Spleen (tissue), 11 donors: ENCODE measurements at regions not wholly inside any gene's neighbourhood (a gene's known extent, or its start where the extent isn't known, plus 50 kb on each side); places are given as distances from the start of the nearest gene placed in this dataset.

Source experiments
- DNase-seq: peaks from one replicate; pipeline ENCODE4 v3.0.0-alpha.2; 2020
- H3K27ac ChIP-seq, 8 donors: fragments of 200-600 bp; sonication (generic) in 7 of 8; 1 replicate in 4 of 8; 2 replicates in 4 of 8; pipeline versions ENCODE4 v1.5.0 to v1.8.0; 2016 to 2021; ENCODE audit warnings: inconsistent platforms in 4 of 8, mild to moderate bottlenecking in 4 of 8, moderate library complexity in 1 of 8
- H3K27me3 ChIP-seq, 7 donors: fragments of 200-600 bp; sonication (generic) in 6 of 7; replicated peaks in 1 of 7; 1 replicate in 4 of 7; 2 replicates in 3 of 7; pipeline versions ENCODE4 v1.5.0 to v1.8.0; 2016 to 2021; ENCODE audit warnings: inconsistent platforms in 3 of 7, mild to moderate bottlenecking in 1 of 7
- H3K36me3 ChIP-seq, 6 donors: fragments of 200-600 bp; sonication (generic) in 5 of 6; 1 replicate in 4 of 6; 2 replicates in 2 of 6; pipeline versions ENCODE4 v1.5.0 to v1.8.0; 2016 to 2021; ENCODE audit warnings: inconsistent platforms in 2 of 6
- H3K4me1 ChIP-seq, 6 donors: fragments of 200-600 bp; sonication (generic) in 5 of 6; 1 replicate in 3 of 6; 2 replicates in 3 of 6; pipeline versions ENCODE4 v1.5.0 to v1.8.0; 2016 to 2021; ENCODE audit warnings: inconsistent platforms in 3 of 6
- H3K4me3 ChIP-seq, 8 donors: fragments of 200-600 bp; sonication (generic) in 7 of 8; 1 replicate in 4 of 8; 2 replicates in 4 of 8; pipeline versions ENCODE4 v1.5.0 to v1.8.0; 2016 to 2021; ENCODE audit warnings: inconsistent platforms in 4 of 8, mild to moderate bottlenecking in 4 of 8, moderate library complexity in 2 of 8
- H3K9me3 ChIP-seq, 8 donors: fragments of 200-600 bp; sonication (generic) in 7 of 8; 1 replicate in 4 of 8; 2 replicates in 4 of 8; pipeline versions ENCODE4 v1.5.0 to v1.8.0; 2016 to 2021; ENCODE audit warnings: inconsistent platforms in 4 of 8
- POLR2A ChIP-seq, 3 donors: fragments of 450-650 bp; IDR thresholded peaks; one replicate each; pipeline ENCODE4 v1.5.1; 2017; ENCODE audit warnings: antibody characterized with exemption in 3 of 3, mild to moderate bottlenecking in 1 of 3
- POLR2AphosphoS5 ChIP-seq, 3 donors: sonication (generic); formaldehyde crosslinking; IDR thresholded peaks; one replicate each; pipeline ENCODE4 v1.5.1; 2017; ENCODE audit warnings: antibody characterized with exemption in 3 of 3
- WGBS, 5 donors: extraction: QIAGEN DNeasy Blood & Tissue Kit in 3 of 5; methylation state at CpG; one replicate each; pipeline versions ENCODE4 v1.1.5 to v1.1.7; 2013 to 2018; 5-methylcytosine and 5-hydroxymethylcytosine counted together
- intact Hi-C: fragments of 100-400 bp; cut with DNase I; formaldehyde crosslinking; loops from one replicate; pipeline ENCODE4 v1.15.0; 2023; ENCODE audit warnings: low total_unique reads
- TF ChIP-seq, protein P1 (sequence below), 11 experiments: fragments of 200-600 bp in 7 of 11; fragments of 450-650 bp in 4 of 11; sonication (generic) in 4 of 11; IDR thresholded peaks in 8 of 11; conservative IDR thresholded peaks in 3 of 11; 1 replicate in 7 of 11; 2 replicates in 4 of 11; pipeline versions ENCODE4 v1.4.0 to v1.8.0; 2016 to 2021; ENCODE audit warnings: antibody characterized with exemption in 11 of 11, inconsistent platforms in 4 of 11, mild to moderate bottlenecking in 1 of 11
- donor health status: healthy with polysubstance abuse.
- donor health status: DM: no; HTN: no; CAD: no; lungs with moderate emphysema.
- donor health status: DM: no; HTN: no; CAD: no.
- donor health status: Bipolar disorder and iron deficiency.
- donor health status: healthy.
- donor health status: DM: no; HTN: no; CAD: no.
- donor health status: DM: yes; HTN: yes; CAD: no.

DNA sequence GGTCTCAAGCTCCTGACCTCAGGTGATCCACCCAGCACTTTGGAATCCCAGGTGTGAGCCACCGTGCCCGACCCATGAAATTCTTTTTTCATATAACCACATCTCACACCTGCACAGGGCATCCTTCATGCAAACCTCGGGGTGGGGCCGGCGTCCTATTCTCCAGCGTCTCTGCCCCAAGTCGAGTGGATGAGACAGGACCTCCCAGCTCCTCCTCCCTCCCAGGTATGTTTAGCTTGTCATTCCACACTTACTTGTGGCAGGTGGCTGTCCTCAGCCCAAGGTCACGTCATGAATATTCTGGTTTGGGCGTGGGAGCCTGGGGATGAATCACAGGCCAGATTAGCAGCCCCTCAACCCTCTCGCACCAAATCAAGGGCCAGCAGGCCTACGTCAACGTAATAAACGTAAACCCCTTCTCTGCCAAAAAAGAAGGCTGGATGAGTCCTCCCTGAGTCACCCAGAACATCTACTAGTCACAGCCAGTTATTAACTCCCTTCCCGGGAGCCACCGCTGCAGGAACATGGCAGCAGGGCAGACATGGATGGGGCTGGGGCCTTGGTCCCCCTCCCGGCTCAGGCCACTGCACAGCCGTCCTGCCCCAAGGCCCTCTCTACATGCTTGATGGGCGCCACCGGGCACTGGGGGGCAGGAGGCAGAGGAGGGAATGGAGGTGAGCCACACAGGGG is 91.7 kb downstream of the YTHDF1 start:
- Histone ChIP-seq H3K4me1 (no peaks in the 10 kb centered on the region), H3K9me3 (peaks cover 0 to 4% (median 0%) of the 10 kb centered on the region in 8 donors), H3K36me3 (no peaks in the 10 kb centered on the region), H3K27me3 (peaks cover 0 to 86% (median 3%) of the 10 kb centered on the region in 7 donors), H3K27ac (no peak overlapping the region), H3K4me3 (no peak overlapping the region)
- TF ChIP-seq POLR2AphosphoS5 (IDR thresholded peaks at IDR 0.05), result no peak
- TF ChIP-seq, protein P1, sequence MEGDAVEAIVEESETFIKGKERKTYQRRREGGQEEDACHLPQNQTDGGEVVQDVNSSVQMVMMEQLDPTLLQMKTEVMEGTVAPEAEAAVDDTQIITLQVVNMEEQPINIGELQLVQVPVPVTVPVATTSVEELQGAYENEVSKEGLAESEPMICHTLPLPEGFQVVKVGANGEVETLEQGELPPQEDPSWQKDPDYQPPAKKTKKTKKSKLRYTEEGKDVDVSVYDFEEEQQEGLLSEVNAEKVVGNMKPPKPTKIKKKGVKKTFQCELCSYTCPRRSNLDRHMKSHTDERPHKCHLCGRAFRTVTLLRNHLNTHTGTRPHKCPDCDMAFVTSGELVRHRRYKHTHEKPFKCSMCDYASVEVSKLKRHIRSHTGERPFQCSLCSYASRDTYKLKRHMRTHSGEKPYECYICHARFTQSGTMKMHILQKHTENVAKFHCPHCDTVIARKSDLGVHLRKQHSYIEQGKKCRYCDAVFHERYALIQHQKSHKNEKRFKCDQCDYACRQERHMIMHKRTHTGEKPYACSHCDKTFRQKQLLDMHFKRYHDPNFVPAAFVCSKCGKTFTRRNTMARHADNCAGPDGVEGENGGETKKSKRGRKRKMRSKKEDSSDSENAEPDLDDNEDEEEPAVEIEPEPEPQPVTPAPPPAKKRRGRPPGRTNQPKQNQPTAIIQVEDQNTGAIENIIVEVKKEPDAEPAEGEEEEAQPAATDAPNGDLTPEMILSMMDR (IDR thresholded peaks at IDR 0.05 in 8 of 11, conservative IDR thresholded peaks at IDR 0.05 in 3 of 11), result no peak
- no peak for TF ChIP-seq POLR2A (IDR thresholded peaks at IDR 0.05)
- 82 to 88% (median 87%) methylated on average over 19 of the region's 19 CpGs for WGBS, 5 donors
- intact Hi-C loops, result no loop called here
- peak; percentile 34 for DNase-seq

DNA sequence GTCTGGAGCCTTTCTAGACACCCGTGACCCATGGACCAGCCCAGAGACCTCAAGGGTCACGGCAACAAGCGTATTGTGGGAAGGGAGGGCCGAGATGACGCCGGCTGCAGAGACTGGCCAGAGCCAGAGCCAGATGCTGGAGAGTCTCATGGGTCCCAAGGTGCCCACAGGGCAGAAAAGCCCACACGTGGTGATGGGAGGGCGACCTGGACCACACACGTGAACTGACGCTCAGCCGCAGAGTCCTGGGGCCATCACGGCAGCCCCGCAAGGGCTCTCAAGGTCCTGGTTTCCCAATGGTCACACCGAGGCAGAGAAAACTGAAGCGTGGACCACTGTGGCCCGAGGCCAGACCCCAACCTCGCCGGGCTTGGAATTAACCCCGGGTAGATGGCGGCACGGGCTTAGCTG is 92.6 kb downstream of the YTHDF1 start:
- Histone ChIP-seq H3K27ac (no peak overlapping the region), H3K36me3 (no peaks in the 10 kb centered on the region), H3K27me3 (peaks cover 0 to 86% (median 0%) of the 10 kb centered on the region in 7 donors), H3K9me3 (peaks cover 0 to 4% (median 0%) of the 10 kb centered on the region in 8 donors), H3K4me3 (no peak overlapping the region), H3K4me1 (no peaks in the 10 kb centered on the region)
- intact Hi-C loops, result no loop called here
- DNase-seq, result peak; percentile 52
- TF ChIP-seq, protein P1 (IDR thresholded peaks at IDR 0.05 in 8 of 11, conservative IDR thresholded peaks at IDR 0.05 in 3 of 11), result no peak
- TF ChIP-seq POLR2A (IDR thresholded peaks at IDR 0.05) (no peak), POLR2AphosphoS5 (IDR thresholded peaks at IDR 0.05) (no peak)
- 74 to 88% (median 86%) methylated on average over 13 to 21 of the region's 21 CpGs for WGBS, 5 donors

DNA sequence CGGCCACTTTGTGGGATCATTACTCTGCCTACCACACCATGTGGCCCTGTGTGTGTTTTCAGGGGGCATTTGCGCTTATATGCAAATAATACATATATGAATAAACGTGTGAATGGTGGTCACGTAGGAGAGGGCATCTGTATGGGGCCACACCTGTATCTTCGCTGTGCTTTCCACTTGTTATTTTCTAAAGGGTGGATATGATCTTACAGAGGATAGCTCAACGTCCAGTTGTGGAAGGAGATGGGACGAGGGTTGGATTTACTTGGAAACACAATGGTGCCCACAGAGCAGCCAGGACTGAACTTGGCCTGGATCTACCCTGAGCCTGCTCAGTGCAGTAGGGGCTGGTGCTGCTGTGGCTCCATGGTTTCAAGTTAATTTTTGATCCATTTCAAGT is 93.3 kb downstream of the YTHDF1 start:
- Histone ChIP-seq H3K36me3 (no peaks in the 10 kb centered on the region), H3K27me3 (peaks cover 0 to 86% (median 0%) of the 10 kb centered on the region in 7 donors), H3K9me3 (peaks cover 0 to 4% (median 0%) of the 10 kb centered on the region in 8 donors), H3K4me1 (no peaks in the 10 kb centered on the region), H3K4me3 (no peak overlapping the region), H3K27ac (no peak overlapping the region)
- TF ChIP-seq POLR2AphosphoS5 (IDR thresholded peaks at IDR 0.05) (no peak), POLR2A (IDR thresholded peaks at IDR 0.05) (no peak)
- TF ChIP-seq, protein P1 (IDR thresholded peaks at IDR 0.05 in 8 of 11, conservative IDR thresholded peaks at IDR 0.05 in 3 of 11), result no peak
- DNase-seq, result peak; percentile 24
- WGBS, 5 donors, result 58 to 83% (median 67%) methylated on average over 7 of the region's 7 CpGs
- intact Hi-C loops, result no loop called here

DNA sequence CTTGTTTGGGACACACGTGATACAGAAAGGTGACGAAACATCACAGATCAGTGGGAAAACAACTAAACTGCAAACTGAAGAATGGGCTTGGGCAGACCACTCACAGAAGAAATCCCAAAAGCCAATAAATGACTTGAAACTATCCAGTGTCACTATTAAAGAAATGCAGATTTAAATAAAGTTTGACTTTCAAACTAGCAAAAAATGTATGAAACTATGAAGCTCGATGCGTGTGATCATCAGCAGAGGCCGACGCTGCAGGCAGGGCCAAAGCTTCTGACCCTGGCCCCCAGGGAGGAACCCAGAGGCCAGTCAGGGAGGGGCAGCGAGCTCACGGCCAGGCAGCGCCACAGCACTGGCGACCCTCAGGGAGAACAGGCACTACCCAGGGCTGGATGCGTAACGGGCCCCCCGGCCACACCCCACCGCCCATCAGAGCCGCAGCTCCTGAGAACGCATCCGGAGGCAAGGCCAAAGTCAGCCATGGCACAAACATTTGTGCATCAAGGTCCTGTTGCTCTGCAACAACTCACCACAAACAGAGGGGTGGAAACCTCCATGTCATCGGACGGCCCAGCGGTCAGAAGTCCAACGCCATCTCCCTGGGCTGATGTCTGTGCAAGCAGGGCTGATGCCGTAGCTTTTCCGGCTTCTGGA is 94.1 kb downstream of the YTHDF1 start:
- 83 to 89% (median 86%) methylated on average over 20 to 23 of the region's 23 CpGs for WGBS, 5 donors
- DNase-seq, result peak; percentile 35
- Histone ChIP-seq H3K27me3 (peaks cover 0 to 86% (median 0%) of the 10 kb centered on the region in 7 donors), H3K4me1 (no peaks in the 10 kb centered on the region), H3K36me3 (no peaks in the 10 kb centered on the region), H3K9me3 (peaks cover 0 to 4% (median 0%) of the 10 kb centered on the region in 8 donors), H3K4me3 (no peak overlapping the region), H3K27ac (no peak overlapping the region)
- intact Hi-C loops, result no loop called here
- no peak for TF ChIP-seq POLR2AphosphoS5 (IDR thresholded peaks at IDR 0.05)
- TF ChIP-seq, protein P1 (IDR thresholded peaks at IDR 0.05 in 8 of 11, conservative IDR thresholded peaks at IDR 0.05 in 3 of 11), result no peak
- TF ChIP-seq POLR2A (IDR thresholded peaks at IDR 0.05), result no peak
